ENCODE measurements at regions not wholly inside any gene's neighbourhood (a gene's known extent, or its start where the extent isn't known, plus 50 kb on each side); places are given as distances from the start of the nearest gene placed in this dataset.

DNA sequence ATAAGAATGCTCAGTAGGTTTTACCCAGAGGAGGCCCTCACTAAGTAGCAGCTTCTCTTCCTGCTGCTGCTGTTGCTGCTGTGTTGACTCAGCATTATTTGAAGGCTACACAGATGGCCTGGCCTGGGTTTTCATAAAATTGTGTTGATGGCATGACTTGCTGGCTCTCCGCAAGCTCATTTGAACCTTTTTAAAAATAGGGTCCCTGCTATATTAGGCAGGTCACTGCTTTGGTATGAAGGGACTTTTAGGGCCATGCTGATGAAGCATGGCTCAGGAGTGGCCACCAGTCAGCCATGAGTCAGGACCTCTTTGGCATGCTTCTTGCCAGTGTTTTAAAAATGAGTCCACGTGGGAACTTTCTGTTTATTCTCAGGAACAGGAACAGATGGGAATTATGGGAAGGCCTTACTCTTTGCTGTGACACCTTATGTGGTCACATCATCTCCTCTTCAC is 128.7 kb downstream of the MID1IP1 start:
- TF ChIP-seq, protein P1, sequence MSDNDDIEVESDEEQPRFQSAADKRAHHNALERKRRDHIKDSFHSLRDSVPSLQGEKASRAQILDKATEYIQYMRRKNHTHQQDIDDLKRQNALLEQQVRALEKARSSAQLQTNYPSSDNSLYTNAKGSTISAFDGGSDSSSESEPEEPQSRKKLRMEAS (IDR thresholded peaks at IDR 0.05; ENCODE audit: low read depth): no peak
- no peak for DNase-seq
- ChIA-PET CTCF (no interaction called here), POLR2A (no interaction called here)
- no peaks in the 10 kb centered on the region for H3K9me3 ChIP-seq
- H3K27ac ChIP-seq (ENCODE audit: low read depth in 2 of 2, low read length in 1 of 2): no peak overlapping the region
- no peaks in the 10 kb centered on the region for H3F3A ChIP-seq (replicated peaks; ENCODE audit: insufficient read depth)
- H3K9me2 ChIP-seq: no peaks in the 10 kb centered on the region
- H2AFZ ChIP-seq (ENCODE audit: low read depth): no peak overlapping the region
- WGBS (ENCODE audit: low lambda C conversion rate): 17% methylated on average over 2 of the region's 2 CpGs
- H3K4me3 ChIP-seq (ENCODE audit: low read depth in 2 of 2, low read length in 1 of 2): no peak overlapping the region
- H3K27me3 ChIP-seq (ENCODE audit: insufficient read depth): no peaks in the 10 kb centered on the region
- no peaks in the 10 kb centered on the region for H4K20me1 ChIP-seq (ENCODE audit: insufficient read depth)
- peaks cover 0 to 8% of the 10 kb centered on the region in 2 experiments; a peak in 1 of 4 replicates for H3K4me1 ChIP-seq (ENCODE audit: control insufficient read depth in 1 of 2, insufficient read depth in 2 of 2, low read depth in 1 of 2, low read length in 1 of 2)
- H3K9ac ChIP-seq: no peak overlapping the region
- no peaks in the 10 kb centered on the region for H3K36me3 ChIP-seq (replicated peaks in 1 of 2; ENCODE audit: control insufficient read depth in 1 of 2, insufficient read depth in 2 of 2, low read length in 1 of 2)
- no peak overlapping the region for H3K4me2 ChIP-seq
- no peaks in the 10 kb centered on the region for H3K79me2 ChIP-seq (ENCODE audit: insufficient read depth)

DNA sequence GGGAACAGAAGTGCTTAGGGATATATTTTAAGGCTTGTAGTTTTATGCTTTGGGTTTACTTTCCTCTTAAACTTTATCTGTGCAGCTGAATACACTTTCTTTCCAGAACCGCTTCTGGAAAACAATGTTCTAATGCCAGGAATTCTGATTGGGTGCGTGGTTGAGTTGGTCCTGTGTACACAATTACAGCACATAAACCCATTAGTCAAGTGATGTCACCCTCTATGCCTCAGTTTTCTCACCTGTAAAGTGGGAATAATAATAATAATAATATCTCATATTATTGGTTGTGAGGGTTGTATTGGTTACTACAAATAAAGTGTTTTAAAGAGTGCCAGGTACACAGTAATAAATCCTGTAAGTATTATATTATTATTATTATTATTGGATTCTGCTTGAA is 129.2 kb downstream of the MID1IP1 start:
- no peak overlapping the region; a peak in 1 of 4 replicates for H3K27ac ChIP-seq (ENCODE audit: low read depth in 2 of 2, low read length in 1 of 2)
- POLR2A ChIA-PET: no interaction called here
- H3K9me2 ChIP-seq: no peaks in the 10 kb centered on the region
- CTCF ChIA-PET: no interaction called here
- no peaks in the 10 kb centered on the region for H3F3A ChIP-seq (replicated peaks; ENCODE audit: insufficient read depth)
- H3K4me3 ChIP-seq (ENCODE audit: low read depth in 2 of 2, low read length in 1 of 2): no peak overlapping the region
- H3K36me3 ChIP-seq (replicated peaks in 1 of 2; ENCODE audit: control insufficient read depth in 1 of 2, insufficient read depth in 2 of 2, low read length in 1 of 2): no peaks in the 10 kb centered on the region
- H3K9ac ChIP-seq: no peak overlapping the region
- WGBS (ENCODE audit: low lambda C conversion rate): 30% methylated on average over 2 of the region's 2 CpGs
- H3K9me3 ChIP-seq: no peaks in the 10 kb centered on the region
- TF ChIP-seq EP300 (IDR thresholded peaks at IDR 0.05; ENCODE audit: borderline replicate concordance in 1 of 2, low read depth in 1 of 2, low read length in 1 of 2): no peak
- no peak for TF ChIP-seq NRF1 (IDR thresholded peaks at IDR 0.05; ENCODE audit: low read depth, low read length)
- TF ChIP-seq FOSL2 (IDR thresholded peaks at IDR 0.05; ENCODE audit: borderline replicate concordance, low read depth): no peak
- TF ChIP-seq, protein P2, sequence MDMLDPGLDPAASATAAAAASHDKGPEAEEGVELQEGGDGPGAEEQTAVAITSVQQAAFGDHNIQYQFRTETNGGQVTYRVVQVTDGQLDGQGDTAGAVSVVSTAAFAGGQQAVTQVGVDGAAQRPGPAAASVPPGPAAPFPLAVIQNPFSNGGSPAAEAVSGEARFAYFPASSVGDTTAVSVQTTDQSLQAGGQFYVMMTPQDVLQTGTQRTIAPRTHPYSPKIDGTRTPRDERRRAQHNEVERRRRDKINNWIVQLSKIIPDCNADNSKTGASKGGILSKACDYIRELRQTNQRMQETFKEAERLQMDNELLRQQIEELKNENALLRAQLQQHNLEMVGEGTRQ (IDR thresholded peaks at IDR 0.05; ENCODE audit: borderline replicate concordance, low read depth, low read length): no peak
- no peak for TF ChIP-seq SIN3A (IDR thresholded peaks at IDR 0.05; ENCODE audit: borderline replicate concordance, low read depth, low read length)
- no peak for TF ChIP-seq NFIC (IDR thresholded peaks at IDR 0.05; ENCODE audit: borderline replicate concordance)
- TF ChIP-seq MEF2A (IDR thresholded peaks at IDR 0.05; ENCODE audit: borderline replicate concordance, low read depth): no peak
- TF ChIP-seq TEAD4 (IDR thresholded peaks at IDR 0.05; ENCODE audit: borderline replicate concordance, insufficient read depth): no peak
- no peak for TF ChIP-seq FOXM1 (IDR thresholded peaks at IDR 0.05; ENCODE audit: low read depth)
- TF ChIP-seq MXI1 (IDR thresholded peaks at IDR 0.05; ENCODE audit: low read depth, low read length): no peak
- TF ChIP-seq ELF1 (IDR thresholded peaks at IDR 0.05): no peak
- TF ChIP-seq, protein P3, sequence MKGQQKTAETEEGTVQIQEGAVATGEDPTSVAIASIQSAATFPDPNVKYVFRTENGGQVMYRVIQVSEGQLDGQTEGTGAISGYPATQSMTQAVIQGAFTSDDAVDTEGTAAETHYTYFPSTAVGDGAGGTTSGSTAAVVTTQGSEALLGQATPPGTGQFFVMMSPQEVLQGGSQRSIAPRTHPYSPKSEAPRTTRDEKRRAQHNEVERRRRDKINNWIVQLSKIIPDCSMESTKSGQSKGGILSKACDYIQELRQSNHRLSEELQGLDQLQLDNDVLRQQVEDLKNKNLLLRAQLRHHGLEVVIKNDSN (IDR thresholded peaks at IDR 0.05; ENCODE audit: borderline replicate concordance, low read depth): no peak
- no peak for TF ChIP-seq FOXJ3 (CRISPR knock-in tag; IDR thresholded peaks at IDR 0.05)
- TF ChIP-seq POLR2AphosphoS5 (IDR thresholded peaks at IDR 0.05; ENCODE audit: low read depth, low read length): no peak
- TF ChIP-seq SMC3 (IDR thresholded peaks at IDR 0.05; ENCODE audit: low read depth, low read length): no peak
- no peak for TF ChIP-seq TCF12 (IDR thresholded peaks at IDR 0.05)
- TF ChIP-seq, protein P4, sequence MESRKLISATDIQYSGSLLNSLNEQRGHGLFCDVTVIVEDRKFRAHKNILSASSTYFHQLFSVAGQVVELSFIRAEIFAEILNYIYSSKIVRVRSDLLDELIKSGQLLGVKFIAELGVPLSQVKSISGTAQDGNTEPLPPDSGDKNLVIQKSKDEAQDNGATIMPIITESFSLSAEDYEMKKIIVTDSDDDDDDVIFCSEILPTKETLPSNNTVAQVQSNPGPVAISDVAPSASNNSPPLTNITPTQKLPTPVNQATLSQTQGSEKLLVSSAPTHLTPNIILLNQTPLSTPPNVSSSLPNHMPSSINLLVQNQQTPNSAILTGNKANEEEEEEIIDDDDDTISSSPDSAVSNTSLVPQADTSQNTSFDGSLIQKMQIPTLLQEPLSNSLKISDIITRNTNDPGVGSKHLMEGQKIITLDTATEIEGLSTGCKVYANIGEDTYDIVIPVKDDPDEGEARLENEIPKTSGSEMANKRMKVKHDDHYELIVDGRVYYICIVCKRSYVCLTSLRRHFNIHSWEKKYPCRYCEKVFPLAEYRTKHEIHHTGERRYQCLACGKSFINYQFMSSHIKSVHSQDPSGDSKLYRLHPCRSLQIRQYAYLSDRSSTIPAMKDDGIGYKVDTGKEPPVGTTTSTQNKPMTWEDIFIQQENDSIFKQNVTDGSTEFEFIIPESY (IDR thresholded peaks at IDR 0.05; ENCODE audit: borderline replicate concordance, low read depth): no peak
- TF ChIP-seq, protein P5, sequence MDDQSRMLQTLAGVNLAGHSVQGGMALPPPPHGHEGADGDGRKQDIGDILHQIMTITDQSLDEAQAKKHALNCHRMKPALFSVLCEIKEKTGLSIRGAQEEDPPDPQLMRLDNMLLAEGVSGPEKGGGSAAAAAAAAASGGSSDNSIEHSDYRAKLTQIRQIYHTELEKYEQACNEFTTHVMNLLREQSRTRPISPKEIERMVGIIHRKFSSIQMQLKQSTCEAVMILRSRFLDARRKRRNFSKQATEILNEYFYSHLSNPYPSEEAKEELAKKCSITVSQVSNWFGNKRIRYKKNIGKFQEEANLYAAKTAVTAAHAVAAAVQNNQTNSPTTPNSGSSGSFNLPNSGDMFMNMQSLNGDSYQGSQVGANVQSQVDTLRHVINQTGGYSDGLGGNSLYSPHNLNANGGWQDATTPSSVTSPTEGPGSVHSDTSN (IDR thresholded peaks at IDR 0.05): no peak
- H3K4me1 ChIP-seq (ENCODE audit: control insufficient read depth in 1 of 2, insufficient read depth in 2 of 2, low read depth in 1 of 2, low read length in 1 of 2): peaks cover 0 to 8% of the 10 kb centered on the region in 2 experiments; a peak in 1 of 4 replicates
- no peaks in the 10 kb centered on the region for H3K79me2 ChIP-seq (ENCODE audit: insufficient read depth)
- H2AFZ ChIP-seq (ENCODE audit: low read depth): no peak overlapping the region
- no peaks in the 10 kb centered on the region for H3K27me3 ChIP-seq (ENCODE audit: insufficient read depth)
- DNase-seq: no peak
- H4K20me1 ChIP-seq (ENCODE audit: insufficient read depth): no peaks in the 10 kb centered on the region
- H3K4me2 ChIP-seq: no peak overlapping the region
